Esophagus squamous epithelium (tissue), 5 donors: ENCODE measurements at regions not wholly inside any gene's neighbourhood (a gene's known extent, or its start where the extent isn't known, plus 50 kb on each side); places are given as distances from the start of the nearest gene placed in this dataset.
"Not testable (repeated sequence)": the region's sequence is repeated elsewhere in the genome, so short reads cannot be mapped to it uniquely, and the experiment has no call there.

Experiments used
- DNase-seq: peaks from one replicate; lab custom pipeline; 2025; lab: John Stamatoyannopoulos, UW
- H3K27ac ChIP-seq, 4 donors: fragments of 200-600 bp; sonication (generic); one replicate each; pipeline ENCODE4 v1.5.1; 2016 to 2019; ENCODE audit warnings: mild to moderate bottlenecking in 1 of 4
- H3K27me3 ChIP-seq, 4 donors: fragments of 200-600 bp; sonication (generic); 1 replicate in 3 of 4; 2 replicates in 1 of 4; pipeline versions ENCODE4 v1.5.1 to v1.6.0; 2017 to 2021; ENCODE audit warnings: antibody characterized with exemption in 1 of 4
- H3K36me3 ChIP-seq, 3 donors: fragments of 200-600 bp; sonication (generic); one replicate each; pipeline ENCODE4 v1.5.1; 2016 to 2019
- H3K4me1 ChIP-seq, 3 donors: fragments of 200-600 bp; sonication (generic); one replicate each; pipeline ENCODE4 v1.5.1; 2017 to 2019
- H3K4me3 ChIP-seq, 4 donors: fragments of 200-600 bp; sonication (generic); 1 replicate in 3 of 4; 2 replicates in 1 of 4; pipeline ENCODE4 v1.5.1; 2016 to 2019; ENCODE audit warnings: mild to moderate bottlenecking in 2 of 4, moderate library complexity in 1 of 4
- H3K9me3 ChIP-seq, 3 donors: fragments of 200-600 bp; sonication (generic); one replicate each; pipeline ENCODE4 v1.5.1; 2016 to 2019
- CTCF ChIP-seq, 6 experiments: fragments of 450-650 bp in 4 of 6; fragments of 200-600 bp in 2 of 6; sonication (generic) in 2 of 6; IDR thresholded peaks; one replicate each; pipeline ENCODE4 v1.5.1; 2016 to 2019; ENCODE audit warnings: antibody characterized with exemption in 6 of 6, mild to moderate bottlenecking in 4 of 6, moderate library complexity in 4 of 6
- POLR2A ChIP-seq, 4 donors: fragments of 450-650 bp; IDR thresholded peaks; one replicate each; pipeline ENCODE4 v1.6.1; 2017; ENCODE audit warnings: antibody characterized with exemption in 4 of 4, mild to moderate bottlenecking in 4 of 4, moderate library complexity in 3 of 4
- WGBS, 2 donors: methylation state at CpG; one replicate each; pipeline ENCODE4 v1.1.5; 2018; 5-methylcytosine and 5-hydroxymethylcytosine counted together
- intact Hi-C: fragments of 100-400 bp; cut with DNase I; formaldehyde crosslinking; loops from one replicate; pipeline ENCODE4 v1.15.0; 2022
- donor health status: DM: yes; HTN: yes; CAD: no.

GRCh38 chrX:121570072-121570841 is 522.8 kb downstream of the GLUD2 start:
- TF ChIP-seq POLR2A (IDR thresholded peaks at IDR 0.05) (no peak), CTCF (IDR thresholded peaks at IDR 0.05) (no peak)
- H3K9me3 ChIP-seq = no peaks in the 10 kb centered on the region
- no peak overlapping the region for H3K27ac ChIP-seq
- H3K4me1 ChIP-seq = no peaks in the 10 kb centered on the region
- 25 to 67% methylated on average over 1 to 2 of the region's 4 CpGs for WGBS, 2 donors
- intact Hi-C loops = no loop called here
- no peaks in the 10 kb centered on the region for H3K27me3 ChIP-seq
- DNase-seq = no peak
- H3K36me3 ChIP-seq = no peaks in the 10 kb centered on the region
- no peak overlapping the region for H3K4me3 ChIP-seq

- H3K27ac ChIP-seq = no peak overlapping the region
- no peaks in the 10 kb centered on the region for H3K27me3 ChIP-seq
- no peak overlapping the region for H3K4me3 ChIP-seq
- no peaks in the 10 kb centered on the region for H3K9me3 ChIP-seq
- 83 to 86% methylated on average over 6 to 7 of the region's 7 CpGs for WGBS, 2 donors
- intact Hi-C loops = no loop called here
- no peak for DNase-seq
- TF ChIP-seq POLR2A (IDR thresholded peaks at IDR 0.05) = no peak
- no peak for TF ChIP-seq CTCF (IDR thresholded peaks at IDR 0.05)
- no peaks in the 10 kb centered on the region for H3K36me3 ChIP-seq
- H3K4me1 ChIP-seq = no peaks in the 10 kb centered on the region
These were observed 523.9 kb downstream of the GLUD2 start for GRCh38 chrX:121571333-121571732.

GRCh38 chrX:121574384-121574783 is 527.0 kb downstream of the GLUD2 start:
- H3K4me1 ChIP-seq, H3K9me3 ChIP-seq, H3K36me3 ChIP-seq, DNase-seq, H3K27me3 ChIP-seq, H3K27ac ChIP-seq, H3K4me3 ChIP-seq, intact Hi-C loops: not testable (repeated sequence)
- WGBS, 2 donors = 78% methylated on average over 2 of the region's 2 CpGs

GRCh38 chrX:121579016-121579760 is 531.8 kb downstream of the GLUD2 start:
- intact Hi-C loops = no loop called here
- no peak overlapping the region for H3K27ac ChIP-seq
- H3K27me3 ChIP-seq = no peaks in the 10 kb centered on the region
- DNase-seq = no peak
- no peaks in the 10 kb centered on the region for H3K9me3 ChIP-seq
- H3K36me3 ChIP-seq = no peaks in the 10 kb centered on the region
- no peaks in the 10 kb centered on the region for H3K4me1 ChIP-seq
- TF ChIP-seq CTCF (IDR thresholded peaks at IDR 0.05) = peak in 1 of 6 experiments; percentile 50
- TF ChIP-seq POLR2A (IDR thresholded peaks at IDR 0.05) = no peak
- no peak overlapping the region for H3K4me3 ChIP-seq
- WGBS, 2 donors = 13 to 19% methylated on average over 3 of the region's 3 CpGs

GRCh38 chrX:121581885-121582284 is 534.5 kb downstream of the GLUD2 start:
- no peak for DNase-seq
- Histone ChIP-seq H3K4me3 (no peak overlapping the region), H3K27me3 (no peaks in the 10 kb centered on the region), H3K4me1 (no peaks in the 10 kb centered on the region), H3K36me3 (no peaks in the 10 kb centered on the region), H3K27ac (no peak overlapping the region), H3K9me3 (no peaks in the 10 kb centered on the region)
- intact Hi-C loops = no loop called here
- TF ChIP-seq POLR2A (IDR thresholded peaks at IDR 0.05) (no peak), CTCF (IDR thresholded peaks at IDR 0.05) (no peak)
- WGBS, 2 donors = 29 to 52% methylated on average over 4 of the region's 4 CpGs
